GM12878 (cell line): ENCODE measurements at regions not wholly inside any gene's neighbourhood (a gene's known extent, or its start where the extent isn't known, plus 50 kb on each side); places are given as distances from the start of the nearest gene placed in this dataset.
A peak's percentile ranks its signal among the peaks of the same experiment; 100 is the strongest.

Experiments used
- ATAC-seq: fragments of 200-7000 bp; cut with Tn5 transposase; 3 replicates; pipeline ENCODE4 v1.9.1; 2020; ENCODE audit warnings: mild to moderate bottlenecking, moderate library complexity
- BruUV-seq: library from RNA; stranded (reverse); fragments of 400-500 nt; replicated peaks from 2 replicates; lab custom pipeline; 2021; lab: Mats Ljungman, UMichigan
- CTCF ChIA-PET: fragments of 300-600 bp; sonication (Branson Sonifier 250); formaldehyde crosslinking; extraction: SDS; loops from one replicate; lab custom pipeline; 2021; ENCODE audit warnings: inconsistent platforms; lab: Yijun Ruan, JAX
- POLR2A ChIA-PET: fragments of 350-600 bp; formaldehyde crosslinking; extraction: SDS; loops from one replicate; lab custom pipeline; 2021; ENCODE audit warnings: inconsistent platforms; lab: Charles Lee
- RAD21 ChIA-PET: fragments of 300-600 bp; sonication (Branson Sonifier 250); formaldehyde crosslinking; loops from one replicate; lab custom pipeline; 2023; ENCODE audit warnings: antibody characterized with exemption; ENCODE audit not compliant: unreplicated experiment; lab: Charles Lee
- SMC1A ChIA-PET: fragments of 300-600 bp; sonication (Branson Sonifier 250); formaldehyde crosslinking; loops from one replicate; lab custom pipeline; 2023; ENCODE audit not compliant: unreplicated experiment, uncharacterized antibody; lab: Charles Lee
- DNase-seq: peaks from one replicate; pipeline ENCODE4 v3.0.0-alpha.2; 2011; ENCODE audit warnings: low read depth, low spot score
- FAIRE-seq: peaks from 3 replicates; lab custom pipeline; 2011; peaks lifted over from hg19 to GRCh38; lab: Jason Lieb, UNC
- H2AFZ ChIP-seq: 2 replicates; pipeline ENCODE4 v1.6.0; 2011; ENCODE audit warnings: low read depth, low read length, control low read depth; ENCODE audit not compliant: control insufficient read depth
- H3K27ac ChIP-seq: 2 replicates; pipeline ENCODE4 v1.5.1; 2011; ENCODE audit warnings: control low read depth; ENCODE audit not compliant: control insufficient read depth, insufficient read depth
- H3K27me3 ChIP-seq, 2 experiments: replicated peaks in 1 of 2; 2 replicates each; pipeline versions ENCODE4 v1.6.0 to v1.6.1; 2011; ENCODE audit warnings: low read length in 1 of 2; ENCODE audit not compliant: control insufficient read depth in 2 of 2, insufficient read depth in 2 of 2
- H3K36me3 ChIP-seq, 2 experiments: 2 replicates each; pipeline ENCODE4 v1.5.1; 2011; ENCODE audit warnings: low read length in 1 of 2; ENCODE audit not compliant: control insufficient read depth in 2 of 2, insufficient read depth in 2 of 2
- H3K4me1 ChIP-seq: 2 replicates; pipeline ENCODE4 v1.6.1; 2011; ENCODE audit warnings: mild to moderate bottlenecking, low read length, moderate library complexity, mixed read lengths; ENCODE audit not compliant: control insufficient read depth, insufficient read depth
- H3K4me2 ChIP-seq: 2 replicates; pipeline ENCODE4 v1.6.0; 2011; ENCODE audit warnings: control low read depth; ENCODE audit not compliant: control insufficient read depth, insufficient read depth
- H3K4me3 ChIP-seq: fragments of 200-600 bp; sonication (generic); 2 replicates; pipeline ENCODE4 v1.5.1; 2016
- H3K79me2 ChIP-seq: 2 replicates; pipeline ENCODE4 v1.6.0; 2011; ENCODE audit warnings: low read length; ENCODE audit not compliant: control insufficient read depth, insufficient read depth
- H3K9ac ChIP-seq: 2 replicates; pipeline ENCODE4 v1.8.0; 2011; ENCODE audit warnings: low read length, control low read depth, mixed read lengths; ENCODE audit not compliant: control insufficient read depth, insufficient read depth
- H3K9me3 ChIP-seq: replicated peaks from 3 replicates; pipeline ENCODE4 v1.5.1; 2011; ENCODE audit warnings: mild to moderate bottlenecking, low read length; ENCODE audit not compliant: control insufficient read depth, insufficient read depth
- H4K20me1 ChIP-seq: 2 replicates; pipeline ENCODE4 v1.6.0; 2011; ENCODE audit not compliant: control insufficient read depth, insufficient read depth
- BCL11A ChIP-seq: IDR thresholded peaks from 2 replicates; pipeline ENCODE4 v1.6.1; 2011; ENCODE audit warnings: low read depth, low read length
- CHD1 ChIP-seq: IDR thresholded peaks from 2 replicates; pipeline ENCODE4 v1.6.1; 2012; ENCODE audit warnings: low read depth, low read length, improper control_type of control experiment
- CHD2 ChIP-seq: IDR thresholded peaks from 2 replicates; pipeline ENCODE4 v1.6.1; 2011; ENCODE audit warnings: low read depth, low read length, improper control_type of control experiment, borderline replicate concordance
- CREB1 ChIP-seq: IDR thresholded peaks from 2 replicates; pipeline ENCODE4 v1.6.1; 2012; ENCODE audit warnings: low read depth, mild to moderate bottlenecking, inconsistent platforms
- DPF2 ChIP-seq: fragments of 450-650 bp; IDR thresholded peaks from 2 replicates; pipeline ENCODE4 v1.6.1; 2017; ENCODE audit warnings: mild to moderate bottlenecking
- MEF2B ChIP-seq: fragments of 450-650 bp; IDR thresholded peaks from 2 replicates; pipeline ENCODE4 v1.6.1; 2018; ENCODE audit warnings: mild to moderate bottlenecking, moderate library complexity; ENCODE audit not compliant: partially characterized antibody, poor library complexity, severe bottlenecking
- MYC ChIP-seq: IDR thresholded peaks from 2 replicates; pipeline ENCODE4 v1.6.1; 2011; ENCODE audit warnings: mild to moderate bottlenecking, low read length, moderate library complexity, inconsistent platforms; ENCODE audit not compliant: insufficient read depth, insufficient replicate concordance, insufficient read length, severe bottlenecking
- NRF1 ChIP-seq: conservative IDR thresholded peaks from 2 replicates; pipeline ENCODE4 v1.6.1; 2011; ENCODE audit warnings: mild to moderate bottlenecking, low read depth, low read length, improper control_type of control experiment
- PAX5 ChIP-seq: IDR thresholded peaks from 2 replicates; pipeline ENCODE4 v1.6.1; 2011; ENCODE audit warnings: low read depth, low read length, borderline replicate concordance
- POLR2A ChIP-seq: IDR thresholded peaks from 2 replicates; pipeline ENCODE4 v1.6.1; 2011; ENCODE audit warnings: low read depth, mild to moderate bottlenecking, low read length
- RAD21 ChIP-seq: IDR thresholded peaks from 2 replicates; pipeline ENCODE4 v1.6.1; 2011; ENCODE audit warnings: mild to moderate bottlenecking, low read depth, low read length, moderate library complexity; ENCODE audit not compliant: insufficient read depth
- RELA ChIP-seq: fragments of 450-650 bp; IDR thresholded peaks from 2 replicates; pipeline ENCODE4 v1.8.0; 2014; ENCODE audit warnings: borderline replicate concordance; ENCODE audit not compliant: partially characterized antibody
- RFX5 ChIP-seq: IDR thresholded peaks from 2 replicates; pipeline ENCODE4 v1.6.1; 2011; ENCODE audit warnings: low read depth, low read length, improper control_type of control experiment
- SMAD5 ChIP-seq: IDR thresholded peaks from 2 replicates; pipeline ENCODE4 v1.6.1; 2016; ENCODE audit warnings: antibody characterized with exemption, low read depth
- SRF ChIP-seq, 2 experiments: IDR thresholded peaks; 2 replicates each; pipeline ENCODE4 v1.6.1; 2011; ENCODE audit warnings: low read depth in 2 of 2, low read length in 2 of 2, mild to moderate bottlenecking in 1 of 2, moderate library complexity in 1 of 2
- WGBS: methylation state at CpG from one replicate; pipeline ENCODE4 v1.1.6; 2016; ENCODE audit warnings: low lambda C conversion rate; ENCODE audit not compliant: insufficient replicate concordance, insufficient coverage; ENCODE audit errors: missing lambda C conversion rate; 5-methylcytosine and 5-hydroxymethylcytosine counted together
- in situ Hi-C: fragments of 300-500 bp; cut with MboI; formaldehyde crosslinking; loops from 9 replicates; pipeline ENCODE4 v1.14.3; 2018; ENCODE audit warnings: mixed read lengths
- intact Hi-C: fragments of 100-400 bp; cut with micrococcal nuclease; formaldehyde crosslinking; loops from one replicate; pipeline ENCODE4 v1.14.2; 2022; ENCODE audit not compliant: unreplicated experiment
- TF ChIP-seq, protein P1 (sequence below): IDR thresholded peaks from 2 replicates; pipeline ENCODE4 v1.6.1; 2011; ENCODE audit warnings: low read depth, low read length, improper control_type of control experiment, borderline replicate concordance
- TF ChIP-seq, protein P2 (sequence below): fragments of 450-650 bp; formaldehyde crosslinking; IDR thresholded peaks from 2 replicates; pipeline ENCODE4 v1.4.0; 2022; ENCODE audit warnings: mild to moderate bottlenecking, moderate library complexity
- TF ChIP-seq, protein P3 (sequence below): fragments of 450-650 bp; formaldehyde crosslinking; IDR thresholded peaks from 2 replicates; pipeline ENCODE4 v1.4.0; 2020; ENCODE audit warnings: mild to moderate bottlenecking, moderate library complexity

- TF ChIP-seq SRF (IDR thresholded peaks at IDR 0.05; ENCODE audit: low read depth in 2 of 2, low read length in 2 of 2) = peak in 1 of 2 experiments; percentile 37; a peak in 1 of 4 replicates
- no peak for TF ChIP-seq RAD21
- no peak for TF ChIP-seq MEF2B
- peak; percentile 26; the same call in 1 of the 2 replicates for TF ChIP-seq BCL11A
- TF ChIP-seq CHD2 = no peak
- TF ChIP-seq DPF2 = no peak
These were observed 238.7 kb upstream of the SOX4 start (continued) for GRCh38 chr6:21354805-21355238.

- no peaks in the 10 kb centered on the region for H4K20me1 ChIP-seq
- H3K79me2 ChIP-seq = no peaks in the 10 kb centered on the region
- H3K27me3 ChIP-seq = no peaks in the 10 kb centered on the region
- no peaks in the 10 kb centered on the region; the same call in 2 of the 3 replicates for H3K9me3 ChIP-seq
- SMC1A ChIA-PET = no interaction called here
- intact Hi-C loops (no loop called here), in situ Hi-C loops (no loop called here)
- RAD21 ChIA-PET = no interaction called here
- no peak overlapping the region for H3K4me2 ChIP-seq
- no peaks in the 10 kb centered on the region for H3K36me3 ChIP-seq
- no peak for ATAC-seq
- no peak overlapping the region for H3K27ac ChIP-seq
- CTCF ChIA-PET = no interaction called here
- POLR2A ChIA-PET = no interaction called here
- H3K9ac ChIP-seq = no peak overlapping the region
- no peak for DNase-seq
- no TSS peak for BruUV-seq
- no peak overlapping the region for H2AFZ ChIP-seq
- FAIRE-seq = no peak
- peaks cover 3% of the 10 kb centered on the region; the same call in 1 of the 2 replicates for H3K4me1 ChIP-seq
- WGBS = 74% methylated on average over 4 of the region's 4 CpGs
- H3K4me3 ChIP-seq = no peak overlapping the region
- no peak for TF ChIP-seq POLR2A
- no peak for TF ChIP-seq MYC
- TF ChIP-seq PAX5 = no peak
- no peak for TF ChIP-seq SRF (IDR thresholded peaks at IDR 0.05; ENCODE audit: low read depth in 2 of 2, low read length in 2 of 2)
- TF ChIP-seq, protein P1, sequence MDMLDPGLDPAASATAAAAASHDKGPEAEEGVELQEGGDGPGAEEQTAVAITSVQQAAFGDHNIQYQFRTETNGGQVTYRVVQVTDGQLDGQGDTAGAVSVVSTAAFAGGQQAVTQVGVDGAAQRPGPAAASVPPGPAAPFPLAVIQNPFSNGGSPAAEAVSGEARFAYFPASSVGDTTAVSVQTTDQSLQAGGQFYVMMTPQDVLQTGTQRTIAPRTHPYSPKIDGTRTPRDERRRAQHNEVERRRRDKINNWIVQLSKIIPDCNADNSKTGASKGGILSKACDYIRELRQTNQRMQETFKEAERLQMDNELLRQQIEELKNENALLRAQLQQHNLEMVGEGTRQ = no peak
- no peak for TF ChIP-seq CREB1
- no peak for TF ChIP-seq NRF1
- TF ChIP-seq, protein P2, sequence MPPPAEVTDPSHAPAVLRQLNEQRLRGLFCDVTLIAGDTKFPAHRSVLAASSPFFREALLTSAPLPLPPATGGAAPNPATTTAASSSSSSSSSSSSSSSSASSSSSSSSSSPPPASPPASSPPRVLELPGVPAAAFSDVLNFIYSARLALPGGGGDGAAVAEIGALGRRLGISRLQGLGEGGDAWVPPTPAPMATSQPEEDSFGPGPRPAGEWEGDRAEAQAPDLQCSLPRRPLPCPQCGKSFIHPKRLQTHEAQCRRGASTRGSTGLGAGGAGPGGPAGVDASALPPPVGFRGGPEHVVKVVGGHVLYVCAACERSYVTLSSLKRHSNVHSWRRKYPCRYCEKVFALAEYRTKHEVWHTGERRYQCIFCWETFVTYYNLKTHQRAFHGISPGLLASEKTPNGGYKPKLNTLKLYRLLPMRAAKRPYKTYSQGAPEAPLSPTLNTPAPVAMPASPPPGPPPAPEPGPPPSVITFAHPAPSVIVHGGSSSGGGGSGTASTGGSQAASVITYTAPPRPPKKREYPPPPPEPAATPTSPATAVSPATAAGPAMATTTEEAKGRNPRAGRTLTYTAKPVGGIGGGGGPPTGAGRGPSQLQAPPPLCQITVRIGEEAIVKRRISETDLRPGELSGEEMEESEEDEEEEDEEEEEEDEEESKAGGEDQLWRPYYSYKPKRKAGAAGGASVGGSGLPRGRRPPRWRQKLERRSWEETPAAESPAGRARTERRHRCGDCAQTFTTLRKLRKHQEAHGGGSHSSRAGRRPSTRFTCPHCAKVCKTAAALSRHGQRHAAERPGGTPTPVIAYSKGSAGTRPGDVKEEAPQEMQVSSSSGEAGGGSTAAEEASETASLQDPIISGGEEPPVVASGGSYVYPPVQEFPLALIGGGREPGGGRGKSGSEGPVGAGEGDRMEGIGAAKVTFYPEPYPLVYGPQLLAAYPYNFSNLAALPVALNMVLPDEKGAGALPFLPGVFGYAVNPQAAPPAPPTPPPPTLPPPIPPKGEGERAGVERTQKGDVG = no peak
- TF ChIP-seq CHD1 = no peak
- TF ChIP-seq RFX5 = no peak
- no peak for TF ChIP-seq SMAD5
- TF ChIP-seq RELA = no peak
- TF ChIP-seq, protein P3, sequence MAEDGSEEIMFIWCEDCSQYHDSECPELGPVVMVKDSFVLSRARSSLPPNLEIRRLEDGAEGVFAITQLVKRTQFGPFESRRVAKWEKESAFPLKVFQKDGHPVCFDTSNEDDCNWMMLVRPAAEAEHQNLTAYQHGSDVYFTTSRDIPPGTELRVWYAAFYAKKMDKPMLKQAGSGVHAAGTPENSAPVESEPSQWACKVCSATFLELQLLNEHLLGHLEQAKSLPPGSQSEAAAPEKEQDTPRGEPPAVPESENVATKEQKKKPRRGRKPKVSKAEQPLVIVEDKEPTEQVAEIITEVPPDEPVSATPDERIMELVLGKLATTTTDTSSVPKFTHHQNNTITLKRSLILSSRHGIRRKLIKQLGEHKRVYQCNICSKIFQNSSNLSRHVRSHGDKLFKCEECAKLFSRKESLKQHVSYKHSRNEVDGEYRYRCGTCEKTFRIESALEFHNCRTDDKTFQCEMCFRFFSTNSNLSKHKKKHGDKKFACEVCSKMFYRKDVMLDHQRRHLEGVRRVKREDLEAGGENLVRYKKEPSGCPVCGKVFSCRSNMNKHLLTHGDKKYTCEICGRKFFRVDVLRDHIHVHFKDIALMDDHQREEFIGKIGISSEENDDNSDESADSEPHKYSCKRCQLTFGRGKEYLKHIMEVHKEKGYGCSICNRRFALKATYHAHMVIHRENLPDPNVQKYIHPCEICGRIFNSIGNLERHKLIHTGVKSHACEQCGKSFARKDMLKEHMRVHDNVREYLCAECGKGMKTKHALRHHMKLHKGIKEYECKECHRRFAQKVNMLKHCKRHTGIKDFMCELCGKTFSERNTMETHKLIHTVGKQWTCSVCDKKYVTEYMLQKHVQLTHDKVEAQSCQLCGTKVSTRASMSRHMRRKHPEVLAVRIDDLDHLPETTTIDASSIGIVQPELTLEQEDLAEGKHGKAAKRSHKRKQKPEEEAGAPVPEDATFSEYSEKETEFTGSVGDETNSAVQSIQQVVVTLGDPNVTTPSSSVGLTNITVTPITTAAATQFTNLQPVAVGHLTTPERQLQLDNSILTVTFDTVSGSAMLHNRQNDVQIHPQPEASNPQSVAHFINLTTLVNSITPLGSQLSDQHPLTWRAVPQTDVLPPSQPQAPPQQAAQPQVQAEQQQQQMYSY = no peak
These were observed 237.9 kb upstream of the SOX4 start for GRCh38 chr6:21355638-21356037.
